ENCODE measurements at regions not wholly inside any gene's neighbourhood (a gene's known extent, or its start where the extent isn't known, plus 50 kb on each side); places are given as distances from the start of the nearest gene placed in this dataset.

GRCh38 chr21:35402061-35402460 lies 353.0 kb upstream of the RUNX1 start:
- no peaks in the 10 kb centered on the region for H4K20me1 ChIP-seq (ENCODE audit: insufficient read depth, low read depth, low read length)
- H3K9me2 ChIP-seq (replicated peaks; ENCODE audit: insufficient read depth, low read length), result no peaks in the 10 kb centered on the region
- H3K27ac ChIP-seq (ENCODE audit: low read length), result no peak overlapping the region
- DNase-seq, result no peak
- peaks cover 7% of the 10 kb centered on the region for H3K4me1 ChIP-seq (ENCODE audit: low read length)
- no peak overlapping the region for H2AFZ ChIP-seq (ENCODE audit: low read length)
- H3K27me3 ChIP-seq (ENCODE audit: low read length), result no peaks in the 10 kb centered on the region
- H3K36me3 ChIP-seq (ENCODE audit: insufficient read depth, low read length), result no peaks in the 10 kb centered on the region
- H3K4me2 ChIP-seq (ENCODE audit: low read depth, low read length, poor library complexity, severe bottlenecking), result no peak overlapping the region
- H3K9me3 ChIP-seq (ENCODE audit: low read length), result no peaks in the 10 kb centered on the region
- H3K4me3 ChIP-seq (ENCODE audit: low read length), result no peak overlapping the region
- H3K79me2 ChIP-seq (ENCODE audit: low read length), result no peaks in the 10 kb centered on the region
- H3K9ac ChIP-seq (ENCODE audit: low read length), result no peak overlapping the region

- no peak for DNase-seq
- no peaks in the 10 kb centered on the region for H3K9me3 ChIP-seq (ENCODE audit: low read length)
- peaks cover 7% of the 10 kb centered on the region for H3K4me1 ChIP-seq (ENCODE audit: low read length)
- H4K20me1 ChIP-seq (ENCODE audit: insufficient read depth, low read depth, low read length), result no peaks in the 10 kb centered on the region
- H3K36me3 ChIP-seq (ENCODE audit: insufficient read depth, low read length), result no peaks in the 10 kb centered on the region
- H3K79me2 ChIP-seq (ENCODE audit: low read length), result no peaks in the 10 kb centered on the region
- no peak overlapping the region for H3K4me3 ChIP-seq (ENCODE audit: low read length)
- H3K9ac ChIP-seq (ENCODE audit: low read length), result no peak overlapping the region
- no peak overlapping the region for H3K4me2 ChIP-seq (ENCODE audit: low read depth, low read length, poor library complexity, severe bottlenecking)
- H3K27me3 ChIP-seq (ENCODE audit: low read length), result no peaks in the 10 kb centered on the region
- H3K9me2 ChIP-seq (replicated peaks; ENCODE audit: insufficient read depth, low read length), result no peaks in the 10 kb centered on the region
- no peak overlapping the region for H2AFZ ChIP-seq (ENCODE audit: low read length)
- no peak overlapping the region for H3K27ac ChIP-seq (ENCODE audit: low read length)
Measured at GRCh38 chr21:35401476-35401875, 352.4 kb upstream of the RUNX1 start.

- no peak overlapping the region for H2AFZ ChIP-seq (ENCODE audit: low read length)
Measured at GRCh38 chr21:35400233-35400939, 351.3 kb upstream of the RUNX1 start.

GRCh38 chr21:35399706-35400105 lies 350.6 kb upstream of the RUNX1 start:
- Histone ChIP-seq H2AFZ (ENCODE audit: low read length) (no peak overlapping the region), H3K36me3 (ENCODE audit: insufficient read depth, low read length) (no peaks in the 10 kb centered on the region), H3K9ac (ENCODE audit: low read length) (no peak overlapping the region), H4K20me1 (ENCODE audit: insufficient read depth, low read depth, low read length) (no peaks in the 10 kb centered on the region), H3K27me3 (ENCODE audit: low read length) (no peaks in the 10 kb centered on the region), H3K79me2 (ENCODE audit: low read length) (no peaks in the 10 kb centered on the region), H3K9me3 (ENCODE audit: low read length) (no peaks in the 10 kb centered on the region), H3K4me3 (ENCODE audit: low read length) (no peak overlapping the region), H3K27ac (ENCODE audit: low read length) (no peak overlapping the region), H3K4me1 (ENCODE audit: low read length) (peaks cover 7% of the 10 kb centered on the region), H3K9me2 (replicated peaks; ENCODE audit: insufficient read depth, low read length) (no peaks in the 10 kb centered on the region), H3K4me2 (ENCODE audit: low read depth, low read length, poor library complexity, severe bottlenecking) (no peak overlapping the region)
- no peak for DNase-seq

More at GRCh38 chr21:35400233-35400939, 351.3 kb upstream of the RUNX1 start:
- no peak overlapping the region for H3K27ac ChIP-seq (ENCODE audit: low read length)
- H3K27me3 ChIP-seq (ENCODE audit: low read length), result no peaks in the 10 kb centered on the region
- no peaks in the 10 kb centered on the region for H3K9me2 ChIP-seq (replicated peaks; ENCODE audit: insufficient read depth, low read length)
- no peaks in the 10 kb centered on the region for H3K36me3 ChIP-seq (ENCODE audit: insufficient read depth, low read length)
- H3K9ac ChIP-seq (ENCODE audit: low read length), result no peak overlapping the region
- H3K4me1 ChIP-seq (ENCODE audit: low read length), result peaks cover 7% of the 10 kb centered on the region
- peak; percentile 82 for DNase-seq
- no peaks in the 10 kb centered on the region for H4K20me1 ChIP-seq (ENCODE audit: insufficient read depth, low read depth, low read length)
- H3K4me2 ChIP-seq (ENCODE audit: low read depth, low read length, poor library complexity, severe bottlenecking), result no peak overlapping the region
- H3K4me3 ChIP-seq (ENCODE audit: low read length), result no peak overlapping the region
- H3K9me3 ChIP-seq (ENCODE audit: low read length), result no peaks in the 10 kb centered on the region
- H3K79me2 ChIP-seq (ENCODE audit: low read length), result no peaks in the 10 kb centered on the region

- no peak for DNase-seq
- Histone ChIP-seq H3K4me3 (ENCODE audit: low read length) (no peak overlapping the region), H3K36me3 (ENCODE audit: insufficient read depth, low read length) (no peaks in the 10 kb centered on the region), H4K20me1 (ENCODE audit: insufficient read depth, low read depth, low read length) (no peaks in the 10 kb centered on the region), H2AFZ (ENCODE audit: low read length) (no peak overlapping the region), H3K27ac (ENCODE audit: low read length) (no peak overlapping the region), H3K9ac (ENCODE audit: low read length) (no peak overlapping the region), H3K4me1 (ENCODE audit: low read length) (peaks cover 7% of the 10 kb centered on the region), H3K27me3 (ENCODE audit: low read length) (no peaks in the 10 kb centered on the region), H3K9me2 (replicated peaks; ENCODE audit: insufficient read depth, low read length) (no peaks in the 10 kb centered on the region), H3K4me2 (ENCODE audit: low read depth, low read length, poor library complexity, severe bottlenecking) (no peak overlapping the region), H3K79me2 (ENCODE audit: low read length) (no peaks in the 10 kb centered on the region), H3K9me3 (ENCODE audit: low read length) (no peaks in the 10 kb centered on the region)
Measured at GRCh38 chr21:35399002-35399530, 350.0 kb upstream of the RUNX1 start.

- H4K20me1 ChIP-seq (ENCODE audit: insufficient read depth, low read depth, low read length), result no peaks in the 10 kb centered on the region
- H3K4me1 ChIP-seq (ENCODE audit: low read length), result peaks cover 7% of the 10 kb centered on the region
- H3K27me3 ChIP-seq (ENCODE audit: low read length), result no peaks in the 10 kb centered on the region
- H3K79me2 ChIP-seq (ENCODE audit: low read length), result no peaks in the 10 kb centered on the region
- H3K27ac ChIP-seq (ENCODE audit: low read length), result no peak overlapping the region
- no peaks in the 10 kb centered on the region for H3K36me3 ChIP-seq (ENCODE audit: insufficient read depth, low read length)
- H3K9me3 ChIP-seq (ENCODE audit: low read length), result no peaks in the 10 kb centered on the region
- H3K4me3 ChIP-seq (ENCODE audit: low read length), result no peak overlapping the region
- H3K9ac ChIP-seq (ENCODE audit: low read length), result no peak overlapping the region
- no peak overlapping the region for H3K4me2 ChIP-seq (ENCODE audit: low read depth, low read length, poor library complexity, severe bottlenecking)
- H3K9me2 ChIP-seq (replicated peaks; ENCODE audit: insufficient read depth, low read length), result no peaks in the 10 kb centered on the region
- H2AFZ ChIP-seq (ENCODE audit: low read length), result no peak overlapping the region
- no peak for DNase-seq
Measured at GRCh38 chr21:35398346-35398982, 349.4 kb upstream of the RUNX1 start.

- no peaks in the 10 kb centered on the region for H3K27me3 ChIP-seq (ENCODE audit: low read length)
- no peak overlapping the region for H3K9ac ChIP-seq (ENCODE audit: low read length)
- peaks cover 7% of the 10 kb centered on the region for H3K4me1 ChIP-seq (ENCODE audit: low read length)
- no peak overlapping the region for H2AFZ ChIP-seq (ENCODE audit: low read length)
- H3K9me2 ChIP-seq (replicated peaks; ENCODE audit: insufficient read depth, low read length), result no peaks in the 10 kb centered on the region
- no peak overlapping the region for H3K27ac ChIP-seq (ENCODE audit: low read length)
- no peak overlapping the region for H3K4me3 ChIP-seq (ENCODE audit: low read length)
- DNase-seq, result no peak
- no peaks in the 10 kb centered on the region for H3K9me3 ChIP-seq (ENCODE audit: low read length)
- no peaks in the 10 kb centered on the region for H4K20me1 ChIP-seq (ENCODE audit: insufficient read depth, low read depth, low read length)
- no peaks in the 10 kb centered on the region for H3K79me2 ChIP-seq (ENCODE audit: low read length)
- no peaks in the 10 kb centered on the region for H3K36me3 ChIP-seq (ENCODE audit: insufficient read depth, low read length)
- H3K4me2 ChIP-seq (ENCODE audit: low read depth, low read length, poor library complexity, severe bottlenecking), result no peak overlapping the region
Measured at GRCh38 chr21:35397781-35398180, 348.7 kb upstream of the RUNX1 start.

- H2AFZ ChIP-seq (ENCODE audit: low read length), result no peak overlapping the region
- H3K9ac ChIP-seq (ENCODE audit: low read length), result no peak overlapping the region
- no peaks in the 10 kb centered on the region for H3K9me3 ChIP-seq (ENCODE audit: low read length)
- H3K79me2 ChIP-seq (ENCODE audit: low read length), result no peaks in the 10 kb centered on the region
- H3K27ac ChIP-seq (ENCODE audit: low read length), result no peak overlapping the region
- H3K36me3 ChIP-seq (ENCODE audit: insufficient read depth, low read length), result no peaks in the 10 kb centered on the region
- DNase-seq, result no peak
- no peak overlapping the region for H3K4me3 ChIP-seq (ENCODE audit: low read length)
- H3K27me3 ChIP-seq (ENCODE audit: low read length), result no peaks in the 10 kb centered on the region
- no peaks in the 10 kb centered on the region for H4K20me1 ChIP-seq (ENCODE audit: insufficient read depth, low read depth, low read length)
- H3K9me2 ChIP-seq (replicated peaks; ENCODE audit: insufficient read depth, low read length), result no peaks in the 10 kb centered on the region
- H3K4me1 ChIP-seq (ENCODE audit: low read length), result peaks cover 7% of the 10 kb centered on the region
- no peak overlapping the region for H3K4me2 ChIP-seq (ENCODE audit: low read depth, low read length, poor library complexity, severe bottlenecking)
Measured at GRCh38 chr21:35396655-35397054, 347.6 kb upstream of the RUNX1 start.
